Activated T-cell treated with anti-CD3 and anti-CD28 coated beads, Interleukin-2, amount 50 U/mL, for 1 hour (primary cell): ENCODE measurements at regions not wholly inside any gene's neighbourhood (a gene's known extent, or its start where the extent isn't known, plus 50 kb on each side); places are given as distances from the start of the nearest gene placed in this dataset.
A peak's percentile ranks its signal among the peaks of the same experiment; 100 is the strongest.

Experiments used
- DNase-seq: peaks from one replicate; pipeline ENCODE4 v3.0.0-alpha.2; 2020

DNA sequence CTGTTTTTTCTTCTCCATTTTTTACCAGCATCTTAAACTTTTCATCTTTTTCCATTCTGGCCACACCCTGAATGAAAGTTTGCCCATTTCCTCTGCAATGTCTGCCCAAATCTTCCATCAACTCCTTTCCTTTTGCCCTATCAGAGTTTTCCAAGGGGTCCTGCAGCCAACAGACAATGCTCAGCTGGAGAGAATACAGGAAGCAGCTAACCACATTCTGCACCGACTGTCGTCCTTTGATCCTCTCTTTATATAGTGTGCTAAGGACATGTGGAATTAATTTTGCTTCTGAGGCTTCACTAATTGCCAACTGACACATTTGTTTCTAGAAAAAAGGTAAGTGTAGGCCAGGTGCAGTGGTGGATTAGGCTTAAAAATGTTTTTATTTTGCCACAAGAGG, 50.5 kb upstream of the DLX2 start:
- DNase-seq: no peak

DNA sequence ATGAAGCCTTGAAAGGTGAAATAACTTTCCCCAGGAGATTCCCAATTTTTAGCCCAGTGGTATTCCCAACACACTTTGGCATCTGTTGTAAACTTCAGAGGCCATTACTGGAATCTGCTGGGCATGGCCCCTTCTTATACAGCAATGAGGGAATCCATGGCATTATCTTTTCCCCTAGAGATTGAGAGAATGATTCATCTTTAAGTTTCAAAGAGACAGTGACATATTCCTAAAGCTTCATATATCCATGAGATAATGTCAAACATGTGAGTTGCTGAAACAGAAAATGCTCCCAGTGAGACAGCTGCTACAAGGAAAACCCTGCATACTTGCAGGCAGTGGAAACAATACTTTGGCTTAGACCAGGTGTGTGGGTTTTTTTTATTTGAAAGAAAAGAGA, 51.1 kb upstream of the DLX2 start:
- no peak for DNase-seq

DNA sequence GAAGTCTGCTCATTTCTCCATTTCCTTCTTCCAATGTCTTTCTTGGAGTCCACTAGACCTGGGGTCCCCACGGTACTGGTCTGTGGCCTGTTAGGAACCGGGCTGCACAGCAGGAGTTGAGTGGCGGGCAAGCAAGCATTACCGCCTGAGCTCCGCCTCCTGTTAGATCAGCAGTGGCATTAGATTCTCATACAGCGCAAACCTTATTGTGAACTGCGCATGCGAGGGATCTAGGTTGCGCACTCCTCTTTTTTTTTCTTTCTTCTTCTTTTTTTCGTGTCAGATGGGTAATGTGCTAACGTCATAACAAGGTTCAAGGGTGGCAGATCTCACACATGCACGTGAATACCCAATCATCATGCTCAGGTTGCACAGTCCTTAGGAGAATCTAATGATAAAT, 53.1 kb upstream of the DLX2 start:
- no peak for DNase-seq

- DNase-seq: no peak
Measured at GRCh38 chr2:172160839-172161238, 58.1 kb upstream of the DLX2 start.

- no peak for DNase-seq
Measured at GRCh38 chr2:172162225-172162733, 59.6 kb upstream of the DLX2 start.

- no peak for DNase-seq
Measured at GRCh38 chr2:172162739-172163336, 60.1 kb upstream of the DLX2 start.

DNA sequence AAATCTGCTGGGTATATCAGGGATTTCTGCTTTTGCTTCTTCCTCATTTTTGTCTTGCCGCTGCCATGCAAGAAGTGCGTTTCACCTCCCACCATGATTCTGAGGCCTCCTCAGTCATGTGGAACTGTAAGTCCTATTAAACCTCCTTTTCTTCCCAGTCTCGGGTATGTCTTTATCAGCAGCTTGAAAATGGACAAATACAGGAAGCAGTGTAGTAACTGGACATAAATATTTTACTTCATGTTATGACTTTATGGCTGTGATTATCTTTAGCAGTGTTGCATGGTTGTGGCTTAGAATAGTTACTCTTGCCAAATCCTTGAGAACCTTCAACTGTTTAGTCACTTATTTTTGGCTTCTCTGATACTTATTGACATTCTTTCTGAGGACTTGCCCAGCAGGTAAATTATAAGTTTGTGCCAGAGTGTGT, 66.2 kb upstream of the DLX2 start:
- DNase-seq: no peak

- DNase-seq: no peak
Measured at GRCh38 chr2:172169611-172170010, 66.9 kb upstream of the DLX2 start.

- peak; percentile 71 for DNase-seq
Measured at GRCh38 chr2:172172513-172173173, 69.9 kb upstream of the DLX2 start.

DNA sequence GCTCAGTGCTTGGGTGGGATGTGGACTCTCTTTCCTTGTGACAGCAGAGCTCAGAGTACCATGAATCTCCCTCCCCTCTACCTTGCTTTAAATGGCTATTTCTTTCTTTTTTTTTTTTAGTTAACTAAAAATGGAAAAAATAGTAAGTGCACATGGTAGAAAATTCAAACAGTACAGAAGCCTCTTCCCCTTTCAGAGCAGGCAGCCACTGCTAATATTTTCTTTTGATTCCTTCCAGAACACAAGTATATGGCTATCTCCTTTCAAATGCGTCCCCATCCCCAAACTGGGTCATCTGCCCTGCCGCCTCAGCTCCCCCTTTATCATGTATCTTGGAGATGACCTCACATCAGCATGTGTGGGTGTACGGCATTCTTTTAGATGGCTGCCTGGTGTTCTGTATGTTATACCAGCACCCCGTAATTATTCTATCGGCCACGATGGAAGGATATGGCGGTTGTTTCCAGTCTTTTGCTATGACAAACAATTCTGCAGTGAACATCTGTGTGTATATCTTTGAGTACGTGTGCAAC, 70.5 kb upstream of the DLX2 start:
- no peak for DNase-seq

- DNase-seq: no peak
Measured at GRCh38 chr2:172177581-172177980, 74.9 kb upstream of the DLX2 start.

DNA sequence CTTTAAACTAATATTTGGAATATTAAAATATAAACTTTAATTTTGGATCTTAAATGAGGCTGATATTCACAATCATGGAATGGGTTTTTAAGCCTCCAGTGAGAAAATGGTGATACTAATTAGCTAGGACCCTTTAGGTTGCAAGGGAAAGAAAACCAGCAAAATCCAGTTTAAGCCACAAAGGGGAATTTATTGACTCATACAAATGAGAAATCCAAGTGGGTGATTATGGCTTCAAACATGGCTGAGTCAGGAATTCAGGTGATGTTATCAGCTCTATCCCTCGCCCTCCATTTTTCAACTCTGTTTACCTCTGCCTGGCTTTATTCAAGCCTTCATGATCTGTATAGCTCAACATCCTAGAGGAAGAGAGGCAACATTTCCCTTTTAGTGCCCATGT, 75.3 kb upstream of the DLX2 start:
- DNase-seq: no peak

- no peak for DNase-seq
Measured at GRCh38 chr2:172179045-172179701, 76.5 kb upstream of the DLX2 start.

DNA sequence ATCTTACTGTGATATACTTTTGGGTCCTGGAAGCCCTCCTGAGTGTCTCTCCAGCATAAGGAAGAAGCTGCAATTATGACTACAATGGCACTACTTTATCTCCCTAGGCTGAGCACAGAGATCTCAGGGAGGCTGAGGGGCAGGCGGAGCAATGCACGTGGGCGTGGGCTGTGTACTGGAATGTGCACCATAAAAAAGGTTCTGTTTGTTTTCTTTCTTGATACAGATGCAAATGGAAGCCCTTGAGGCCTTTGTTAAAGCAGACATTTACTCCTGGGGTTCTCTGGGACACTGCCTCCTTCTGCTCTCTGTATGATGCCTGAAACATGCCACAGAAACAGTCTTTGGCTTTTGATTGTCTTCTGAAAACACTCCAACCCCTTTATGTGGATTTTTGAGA, 79.1 kb upstream of the DLX2 start:
- DNase-seq: no peak

DNA sequence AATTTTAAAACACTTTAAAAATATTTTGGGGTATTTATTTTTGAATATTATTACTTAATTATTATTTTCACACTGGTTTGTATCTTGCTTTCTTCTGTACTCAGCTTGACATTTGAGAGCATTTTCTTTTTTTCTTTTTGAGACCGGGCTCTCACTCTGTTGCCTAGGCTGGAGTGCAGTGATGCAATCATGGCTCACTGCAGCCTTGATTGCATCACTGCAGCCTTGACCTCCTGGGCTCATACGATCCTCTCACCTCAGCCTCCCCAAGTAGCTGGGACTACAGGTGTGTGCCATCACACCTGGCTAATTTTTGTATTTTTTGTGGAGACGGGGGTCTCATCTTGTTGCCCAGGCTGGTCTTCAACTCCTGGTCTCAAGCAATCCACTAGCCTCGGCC, 79.9 kb upstream of the DLX2 start:
- DNase-seq: no peak

- DNase-seq: no peak
Measured at GRCh38 chr2:172193331-172194089, 90.8 kb upstream of the DLX2 start.

- DNase-seq: no peak
Measured at GRCh38 chr2:172195836-172196376, 93.2 kb upstream of the DLX2 start.

GRCh38 chr2:172196768-172197431, 94.2 kb upstream of the DLX2 start:
- peak; percentile 23 for DNase-seq

DNA sequence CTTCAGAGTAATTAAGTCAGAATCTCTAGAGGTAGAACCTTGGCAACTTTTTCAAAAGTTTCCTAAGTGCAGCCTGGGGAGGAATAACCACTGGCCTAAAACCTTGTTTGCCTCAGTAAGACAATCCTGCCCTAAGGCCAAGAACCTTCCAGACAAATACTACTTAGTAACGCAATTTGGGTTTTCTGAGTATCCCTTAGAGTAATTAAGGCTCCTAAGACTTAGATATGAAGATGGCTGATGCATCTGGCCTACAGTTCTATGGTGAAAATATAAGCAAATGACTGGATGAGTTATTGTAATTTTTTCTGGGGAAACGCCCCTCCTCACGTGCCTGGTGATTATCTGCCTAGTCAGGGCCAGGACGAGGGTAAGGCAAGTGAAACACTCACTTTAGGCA, 95.7 kb upstream of the DLX2 start:
- DNase-seq: no peak

- DNase-seq: no peak
Measured at GRCh38 chr2:172198908-172199307, 96.2 kb upstream of the DLX2 start.

DNA sequence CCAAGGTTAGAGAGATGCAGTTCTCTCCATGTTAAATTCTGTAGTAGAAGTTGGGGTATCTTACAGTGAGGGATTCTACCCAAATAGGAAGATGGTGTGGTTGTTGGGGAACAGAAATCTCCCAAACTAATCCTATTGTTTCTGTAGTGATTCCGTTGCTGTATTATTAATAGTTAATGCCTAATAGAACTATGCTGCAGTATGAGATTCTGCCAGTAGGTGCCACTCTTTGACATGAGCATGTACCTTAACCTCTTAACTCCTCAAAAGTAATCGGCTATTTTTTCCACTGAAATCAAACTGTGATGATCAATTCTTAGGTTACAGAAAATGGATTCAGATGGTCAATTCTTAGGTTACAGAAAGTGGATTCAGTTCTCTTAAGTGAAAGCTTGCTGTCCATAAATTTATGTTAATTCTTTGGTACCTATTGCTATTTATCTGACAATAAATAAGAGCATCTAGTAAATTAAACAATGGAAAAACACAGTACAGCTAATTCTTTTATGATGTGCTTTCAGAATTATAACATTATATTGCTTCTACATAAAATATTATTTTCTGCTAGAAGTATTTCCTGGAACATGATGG, 97.9 kb upstream of the DLX2 start:
- DNase-seq: no peak

GRCh38 chr2:172204309-172204708, 101.6 kb upstream of the DLX2 start:
- no peak for DNase-seq
